ENCODE measurements at regions not wholly inside any gene's neighbourhood (a gene's known extent, or its start where the extent isn't known, plus 50 kb on each side); places are given as distances from the start of the nearest gene placed in this dataset.
"Not testable (repeated sequence)": the region's sequence is repeated elsewhere in the genome, so short reads cannot be mapped to it uniquely, and the experiment has no call there.

- no peak for DNase-seq (ENCODE audit: low spot score)
Observed at GRCh38 chr11:21930408-21930807, 262.5 kb upstream of the ANO5 start.

GRCh38 chr11:21931436-21932101 is 261.3 kb upstream of the ANO5 start:
- no peak for DNase-seq (ENCODE audit: low spot score)

GRCh38 chr11:21933095-21933494 is 259.8 kb upstream of the ANO5 start:
- no peak for DNase-seq (ENCODE audit: low spot score)

GRCh38 chr11:21944577-21944976 is 248.3 kb upstream of the ANO5 start:
- no peak for DNase-seq (ENCODE audit: low spot score)

- no peak for DNase-seq (ENCODE audit: low spot score)
Observed at GRCh38 chr11:21948876-21949275, 244.0 kb upstream of the ANO5 start.

GRCh38 chr11:21949763-21950413 is 243.0 kb upstream of the ANO5 start:
- DNase-seq (ENCODE audit: low spot score): no peak

GRCh38 chr11:21963013-21963412 is 229.9 kb upstream of the ANO5 start:
- DNase-seq (ENCODE audit: low spot score): no peak

GRCh38 chr11:21965221-21965620 is 227.7 kb upstream of the ANO5 start:
- DNase-seq (ENCODE audit: low spot score): no peak

GRCh38 chr11:21968702-21969101 is 224.2 kb upstream of the ANO5 start:
- no peak for DNase-seq (ENCODE audit: low spot score)

- no peak for DNase-seq (ENCODE audit: low spot score)
Observed at GRCh38 chr11:21969841-21970240, 223.0 kb upstream of the ANO5 start.

GRCh38 chr11:21975242-21975641 is 217.6 kb upstream of the ANO5 start:
- DNase-seq (ENCODE audit: low spot score): no peak

GRCh38 chr11:21976210-21976609 is 216.7 kb upstream of the ANO5 start:
- no peak for DNase-seq (ENCODE audit: low spot score)

GRCh38 chr11:21983431-21983830 is 209.5 kb upstream of the ANO5 start:
- DNase-seq (ENCODE audit: low spot score): no peak

- no peak for DNase-seq (ENCODE audit: low spot score)
Observed at GRCh38 chr11:21986361-21986760, 206.5 kb upstream of the ANO5 start.

GRCh38 chr11:21987261-21987660 is 205.6 kb upstream of the ANO5 start:
- no peak for DNase-seq (ENCODE audit: low spot score)

GRCh38 chr11:21988477-21988876 is 204.4 kb upstream of the ANO5 start:
- no peak for DNase-seq (ENCODE audit: low spot score)

- DNase-seq (ENCODE audit: low spot score): not testable (repeated sequence)
Observed at GRCh38 chr11:22001803-22002202, 191.1 kb upstream of the ANO5 start.

- no peak for DNase-seq (ENCODE audit: low spot score)
Observed at GRCh38 chr11:22006901-22007300, 186.0 kb upstream of the ANO5 start.

- DNase-seq (ENCODE audit: low spot score): no peak
Observed at GRCh38 chr11:22031791-22032190, 161.1 kb upstream of the ANO5 start.

- DNase-seq (ENCODE audit: low spot score): no peak
Observed at GRCh38 chr11:22037505-22037904, 155.4 kb upstream of the ANO5 start.

- DNase-seq (ENCODE audit: low spot score): no peak
Observed at GRCh38 chr11:22041039-22041438, 151.8 kb upstream of the ANO5 start.

- DNase-seq (ENCODE audit: low spot score): no peak
Observed at GRCh38 chr11:22042081-22042480, 150.8 kb upstream of the ANO5 start.

- no peak for DNase-seq (ENCODE audit: low spot score)
Observed at GRCh38 chr11:22044126-22044525, 148.8 kb upstream of the ANO5 start.

GRCh38 chr11:22049276-22049675 is 143.6 kb upstream of the ANO5 start:
- no peak for DNase-seq (ENCODE audit: low spot score)
